ENCODE measurements at regions not wholly inside any gene's neighbourhood (a gene's known extent, or its start where the extent isn't known, plus 50 kb on each side); places are given as distances from the start of the nearest gene placed in this dataset.

GRCh38 chr12:127272864-127273263 is 994.1 kb upstream of the TMEM132C start:
- no peak for DNase-seq (ENCODE audit: low read depth)
- H3K4me3 ChIP-seq (ENCODE audit: low read depth, low read length) = no peak overlapping the region
- TF ChIP-seq MAX (IDR thresholded peaks at IDR 0.05; ENCODE audit: low read depth, low read length) (no peak), POLR2A (IDR thresholded peaks at IDR 0.05; ENCODE audit: extremely low read depth, insufficient read length) (no peak), MYC (IDR thresholded peaks at IDR 0.05; ENCODE audit: low read depth, low read length) (no peak)

GRCh38 chr12:127273626-127274025 is 993.3 kb upstream of the TMEM132C start:
- no peak overlapping the region for H3K4me3 ChIP-seq (ENCODE audit: low read depth, low read length)
- DNase-seq (ENCODE audit: low read depth) = no peak
- TF ChIP-seq MYC (IDR thresholded peaks at IDR 0.05; ENCODE audit: low read depth, low read length) (no peak), CTCF (IDR thresholded peaks at IDR 0.05; ENCODE audit: low read depth, low read length) (no peak), POLR2A (IDR thresholded peaks at IDR 0.05; ENCODE audit: extremely low read depth, insufficient read length) (no peak)

- no peak overlapping the region for H3K4me3 ChIP-seq (ENCODE audit: low read depth, low read length)
- no peak for DNase-seq (ENCODE audit: low read depth)
- TF ChIP-seq CTCF (IDR thresholded peaks at IDR 0.05; ENCODE audit: low read depth, low read length) (no peak), POLR2A (IDR thresholded peaks at IDR 0.05; ENCODE audit: extremely low read depth, insufficient read length) (no peak), MYC (IDR thresholded peaks at IDR 0.05; ENCODE audit: low read depth, low read length) (no peak), MAX (IDR thresholded peaks at IDR 0.05; ENCODE audit: low read depth, low read length) (no peak)
Measured at GRCh38 chr12:127275416-127275815, 991.6 kb upstream of the TMEM132C start.

GRCh38 chr12:127277882-127278281 is 989.1 kb upstream of the TMEM132C start:
- no peak overlapping the region for H3K4me3 ChIP-seq (ENCODE audit: low read depth, low read length)
- DNase-seq (ENCODE audit: low read depth) = no peak
- TF ChIP-seq POLR2A (IDR thresholded peaks at IDR 0.05; ENCODE audit: extremely low read depth, insufficient read length) (no peak), MYC (IDR thresholded peaks at IDR 0.05; ENCODE audit: low read depth, low read length) (no peak), CTCF (IDR thresholded peaks at IDR 0.05; ENCODE audit: low read depth, low read length) (no peak), MAX (IDR thresholded peaks at IDR 0.05; ENCODE audit: low read depth, low read length) (no peak)

GRCh38 chr12:127278351-127278750 is 988.6 kb upstream of the TMEM132C start:
- H3K4me3 ChIP-seq (ENCODE audit: low read depth, low read length) = no peak overlapping the region
- no peak for DNase-seq (ENCODE audit: low read depth)
- no peak for TF ChIP-seq MAX (IDR thresholded peaks at IDR 0.05; ENCODE audit: low read depth, low read length)
- TF ChIP-seq CTCF (IDR thresholded peaks at IDR 0.05; ENCODE audit: low read depth, low read length) = no peak
- no peak for TF ChIP-seq MYC (IDR thresholded peaks at IDR 0.05; ENCODE audit: low read depth, low read length)
- TF ChIP-seq POLR2A (IDR thresholded peaks at IDR 0.05; ENCODE audit: extremely low read depth, insufficient read length) = no peak

- H3K4me3 ChIP-seq (ENCODE audit: low read depth, low read length) = no peak overlapping the region
- no peak for DNase-seq (ENCODE audit: low read depth)
- TF ChIP-seq MAX (IDR thresholded peaks at IDR 0.05; ENCODE audit: low read depth, low read length) (no peak), POLR2A (IDR thresholded peaks at IDR 0.05; ENCODE audit: extremely low read depth, insufficient read length) (no peak), MYC (IDR thresholded peaks at IDR 0.05; ENCODE audit: low read depth, low read length) (no peak), CTCF (IDR thresholded peaks at IDR 0.05; ENCODE audit: low read depth, low read length) (no peak)
Measured at GRCh38 chr12:127280393-127281275, 986.3 kb upstream of the TMEM132C start.
